Fibroblast of mammary gland (primary cell): ENCODE measurements at regions not wholly inside any gene's neighbourhood (a gene's known extent, or its start where the extent isn't known, plus 50 kb on each side); places are given as distances from the start of the nearest gene placed in this dataset.

Experiments
- DNase-seq: peaks from one replicate; pipeline ENCODE4 v3.0.0-alpha.2; 2010; ENCODE audit warnings: low read depth
- H3K4me3 ChIP-seq: 2 replicates; pipeline ENCODE4 v1.5.1; 2011; ENCODE audit warnings: low read depth, mild to moderate bottlenecking, low read length, moderate library complexity; ENCODE audit not compliant: control insufficient read depth
- TF ChIP-seq, protein P1 (sequence below): conservative IDR thresholded peaks from 2 replicates; pipeline ENCODE4 v1.5.1; 2011; ENCODE audit warnings: low read depth, low read length, inconsistent platforms; ENCODE audit not compliant: control insufficient read depth, insufficient read depth

DNA sequence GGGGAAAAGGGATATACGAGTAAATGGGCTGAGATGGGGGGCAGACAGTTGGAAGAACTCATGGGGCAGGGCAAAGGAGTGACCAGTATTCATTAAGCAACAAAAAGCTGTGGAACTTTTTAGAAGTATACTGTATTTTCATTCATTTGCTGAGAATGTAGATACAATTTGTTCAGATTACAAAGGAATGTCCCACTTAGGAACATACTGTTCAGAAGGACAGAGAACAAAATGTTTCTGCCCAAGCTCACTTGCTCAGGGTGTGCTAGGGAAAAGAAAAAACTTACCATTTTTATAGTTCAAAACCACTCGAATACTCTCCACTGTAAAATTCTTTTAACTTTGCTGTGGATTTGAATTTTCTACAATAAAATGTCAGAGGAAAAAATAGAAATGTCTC is 135.2 kb upstream of the AFF2 start:
- no peak for DNase-seq
- H3K4me3 ChIP-seq = no peak overlapping the region
- TF ChIP-seq, protein P1, sequence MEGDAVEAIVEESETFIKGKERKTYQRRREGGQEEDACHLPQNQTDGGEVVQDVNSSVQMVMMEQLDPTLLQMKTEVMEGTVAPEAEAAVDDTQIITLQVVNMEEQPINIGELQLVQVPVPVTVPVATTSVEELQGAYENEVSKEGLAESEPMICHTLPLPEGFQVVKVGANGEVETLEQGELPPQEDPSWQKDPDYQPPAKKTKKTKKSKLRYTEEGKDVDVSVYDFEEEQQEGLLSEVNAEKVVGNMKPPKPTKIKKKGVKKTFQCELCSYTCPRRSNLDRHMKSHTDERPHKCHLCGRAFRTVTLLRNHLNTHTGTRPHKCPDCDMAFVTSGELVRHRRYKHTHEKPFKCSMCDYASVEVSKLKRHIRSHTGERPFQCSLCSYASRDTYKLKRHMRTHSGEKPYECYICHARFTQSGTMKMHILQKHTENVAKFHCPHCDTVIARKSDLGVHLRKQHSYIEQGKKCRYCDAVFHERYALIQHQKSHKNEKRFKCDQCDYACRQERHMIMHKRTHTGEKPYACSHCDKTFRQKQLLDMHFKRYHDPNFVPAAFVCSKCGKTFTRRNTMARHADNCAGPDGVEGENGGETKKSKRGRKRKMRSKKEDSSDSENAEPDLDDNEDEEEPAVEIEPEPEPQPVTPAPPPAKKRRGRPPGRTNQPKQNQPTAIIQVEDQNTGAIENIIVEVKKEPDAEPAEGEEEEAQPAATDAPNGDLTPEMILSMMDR = no peak

DNA sequence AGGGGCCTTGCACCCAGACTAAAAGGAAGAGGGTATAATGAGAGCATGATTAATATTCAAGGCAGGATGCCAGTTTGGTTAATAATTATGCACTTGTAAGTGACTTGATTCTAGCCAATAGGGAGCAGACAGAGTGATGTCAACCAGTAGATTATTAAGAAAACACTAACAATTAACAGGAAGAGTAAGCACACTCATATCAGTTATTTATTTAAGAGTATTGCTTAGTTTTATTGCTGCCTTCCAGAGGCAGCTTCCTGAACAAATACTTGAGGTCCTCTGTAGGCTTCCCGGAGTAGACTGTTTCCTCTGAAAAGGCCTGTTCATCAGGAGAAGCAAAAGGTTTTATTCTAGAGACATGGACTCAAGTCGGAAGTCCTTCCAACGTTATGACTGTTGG is 129.1 kb upstream of the AFF2 start:
- TF ChIP-seq, protein P1 = no peak
- no peak overlapping the region for H3K4me3 ChIP-seq
- DNase-seq = no peak

DNA sequence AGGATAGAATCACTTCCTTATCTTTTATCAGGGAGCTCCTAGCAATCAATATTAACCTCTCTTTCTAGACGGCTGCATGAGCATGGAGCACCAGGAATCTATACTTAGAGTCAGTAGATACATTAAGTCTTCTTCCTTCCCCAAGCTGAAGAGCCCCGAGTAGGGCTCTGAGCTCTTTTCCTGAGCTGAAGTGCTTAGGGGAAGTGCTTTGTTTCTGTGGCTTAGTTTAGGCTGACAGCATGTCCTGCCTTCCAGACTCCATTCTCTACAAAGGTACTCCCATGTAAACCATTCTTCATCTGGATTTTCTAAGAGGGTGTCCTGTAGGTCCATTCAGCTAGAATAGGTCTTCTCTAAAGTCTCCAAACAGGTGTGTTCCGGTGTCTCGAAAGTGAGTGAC is 127.5 kb upstream of the AFF2 start:
- TF ChIP-seq, protein P1 = no peak
- DNase-seq = no peak
- H3K4me3 ChIP-seq = no peak overlapping the region

DNA sequence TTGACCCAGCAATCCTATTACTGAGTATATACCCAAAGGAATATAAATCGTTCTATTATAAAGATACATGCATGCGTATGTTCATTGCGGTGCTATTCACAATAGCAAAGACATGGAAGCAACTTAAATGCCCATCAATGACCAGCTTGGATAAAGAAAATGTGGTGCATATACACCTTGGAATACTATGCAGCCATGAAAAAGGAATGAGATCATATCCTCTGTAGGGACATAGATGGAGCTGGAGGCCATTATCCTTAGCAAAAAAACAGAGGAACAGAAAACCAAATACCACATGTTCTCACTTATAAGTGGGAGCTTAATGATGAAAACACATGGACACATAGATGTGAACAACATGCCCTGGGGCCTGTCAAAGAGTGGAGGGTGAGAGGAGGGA is 124.1 kb upstream of the AFF2 start:
- DNase-seq = no peak
- no peak overlapping the region for H3K4me3 ChIP-seq
- TF ChIP-seq, protein P1 = no peak

DNA sequence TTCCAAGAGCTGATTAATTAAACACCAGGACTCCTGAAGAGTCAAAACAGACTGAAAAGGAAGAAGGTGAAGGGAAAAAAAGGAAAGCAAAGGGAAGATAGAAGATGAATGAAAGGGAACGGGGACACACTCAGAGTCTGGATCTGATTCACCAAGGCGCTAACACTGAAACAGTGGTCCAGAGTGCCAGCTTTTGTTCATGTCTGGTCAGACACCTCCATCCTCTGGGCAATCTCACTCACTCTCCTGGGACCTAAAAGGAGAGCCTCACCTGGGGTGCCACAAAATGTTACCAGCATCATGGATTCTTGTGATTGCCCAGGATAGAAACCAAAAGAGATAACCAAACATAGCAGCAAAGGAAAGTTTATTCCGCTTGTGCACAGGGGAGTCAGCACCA is 120.3 kb upstream of the AFF2 start:
- TF ChIP-seq, protein P1 = no peak
- DNase-seq = no peak
- H3K4me3 ChIP-seq = no peak overlapping the region

DNA sequence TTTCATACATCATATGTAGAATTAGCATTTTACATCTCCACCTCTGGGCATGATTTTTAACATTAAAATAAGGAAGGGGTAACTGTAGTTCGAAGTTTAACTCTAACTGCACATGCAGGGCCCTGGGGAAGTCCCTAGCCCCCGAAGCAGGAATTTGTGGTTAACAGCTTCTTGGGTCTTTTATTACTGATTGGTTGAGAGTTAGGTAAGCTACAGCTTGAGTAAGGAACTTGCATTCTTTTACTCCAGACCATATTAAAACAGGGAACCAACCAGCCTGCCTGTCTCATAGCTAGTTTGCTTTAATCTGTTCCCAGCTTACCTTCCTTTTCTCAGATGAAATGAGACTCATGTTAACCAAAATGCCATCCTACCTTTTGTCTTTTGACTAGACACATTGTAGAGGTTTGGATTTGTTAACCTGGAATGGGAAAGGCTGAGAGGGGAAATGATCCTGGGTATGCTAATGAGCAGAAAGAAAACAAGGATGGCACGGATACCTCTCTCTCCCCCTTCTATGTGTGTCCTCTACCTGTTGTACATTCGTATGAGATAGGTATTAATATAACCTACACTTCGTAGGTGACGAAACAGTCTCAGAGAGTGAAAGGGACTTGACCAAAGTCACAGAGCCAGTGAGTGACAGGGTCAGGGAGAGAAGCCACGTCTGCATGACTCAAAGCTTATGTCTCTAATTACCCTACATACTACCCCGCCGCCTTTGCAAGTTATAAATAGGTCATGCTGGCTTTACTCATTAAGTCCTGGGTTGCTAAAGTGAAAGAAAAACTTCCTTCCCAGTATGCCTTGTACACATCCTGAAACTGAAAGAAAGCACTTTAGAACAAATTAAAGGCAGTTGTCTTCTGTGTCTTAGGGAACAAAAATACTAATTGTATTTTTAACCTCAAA is 119.5 kb upstream of the AFF2 start:
- no peak overlapping the region for H3K4me3 ChIP-seq
- DNase-seq = no peak

More for the DNA sequence above, 119.5 kb upstream of the AFF2 start:
- TF ChIP-seq, protein P1 = no peak
